Right hindlimb (tissue), 1 donor: ENCODE measurements at regions not wholly inside any gene's neighbourhood (a gene's known extent, or its start where the extent isn't known, plus 50 kb on each side); places are given as distances from the start of the nearest gene placed in this dataset.

Source experiments
- DNase-seq: peaks from one replicate; pipeline ENCODE4 v3.0.0-alpha.2; 2018

DNA sequence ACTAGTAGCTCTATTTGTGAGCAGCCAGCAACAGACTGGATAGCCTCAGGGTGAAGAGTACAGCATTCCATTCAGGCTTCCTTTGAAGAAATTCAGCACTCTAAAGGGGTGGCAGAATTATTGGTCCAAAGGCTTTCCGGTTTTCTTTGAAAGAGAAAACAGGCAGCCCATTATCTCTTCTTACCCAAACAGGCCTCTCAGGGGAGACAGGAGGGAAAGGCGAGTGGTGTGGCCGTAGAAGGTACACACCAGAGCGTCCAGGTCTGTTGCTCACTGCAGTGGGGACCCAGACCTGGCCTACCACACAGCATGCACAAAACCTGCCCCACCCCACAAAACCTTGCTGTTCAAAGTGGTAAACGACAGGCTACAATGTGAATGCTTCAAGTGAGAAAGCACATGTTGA, 83.3 kb downstream of the ZNF608 start:
- DNase-seq, result no peak

DNA sequence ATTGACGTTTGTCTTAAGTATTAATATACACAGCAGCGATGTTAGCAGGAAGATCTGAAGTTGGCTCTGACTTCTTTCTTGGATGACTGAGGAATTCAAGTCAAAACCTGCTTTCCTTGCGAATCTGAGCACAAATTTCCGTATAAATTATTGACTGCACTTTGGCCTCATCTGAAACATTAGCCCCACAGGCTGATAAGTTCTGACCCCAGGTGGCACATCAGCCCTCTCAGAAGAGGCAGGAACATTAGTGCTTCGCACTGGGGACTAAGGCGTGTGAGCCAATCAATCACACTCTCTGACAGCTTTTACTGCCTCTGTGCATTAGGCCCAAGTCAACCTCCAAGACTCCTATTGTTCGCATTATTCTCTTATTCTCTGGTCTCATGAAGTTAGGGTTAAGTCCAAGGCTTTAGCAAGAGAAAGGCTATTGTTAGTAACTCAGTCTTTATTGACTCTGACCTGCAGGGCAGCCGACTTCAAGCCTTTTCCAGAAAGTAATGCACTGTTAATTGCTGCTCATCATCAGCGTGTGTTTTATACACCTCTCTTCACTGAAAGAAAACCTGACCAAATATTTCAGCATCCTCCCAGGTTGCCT, 84.2 kb downstream of the ZNF608 start:
- no peak for DNase-seq

GRCh38 chr5:124661317-124662141, 84.9 kb downstream of the ZNF608 start:
- no peak for DNase-seq

- no peak for DNase-seq
Measured at GRCh38 chr5:124660229-124661093, 86.0 kb downstream of the ZNF608 start.

DNA sequence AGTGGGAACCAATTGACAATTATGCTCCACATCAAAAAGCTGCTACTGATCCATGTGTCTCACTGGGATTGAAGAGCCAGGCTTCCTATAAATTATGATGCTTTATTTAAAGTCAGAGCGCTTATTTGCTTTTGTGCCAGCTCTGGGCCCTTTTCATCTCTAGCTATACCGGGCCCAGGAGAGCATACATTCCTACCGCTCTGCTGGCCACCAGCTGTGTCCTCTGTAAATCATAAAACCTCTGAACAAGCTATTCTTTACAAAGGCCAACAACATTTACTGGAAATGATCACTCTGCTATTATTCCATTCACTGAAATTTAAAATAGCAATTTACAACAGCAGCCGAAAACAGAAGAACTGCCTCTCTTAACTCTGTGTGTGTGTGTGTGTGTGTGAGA, 86.6 kb downstream of the ZNF608 start:
- peak; percentile 48 for DNase-seq

- no peak for DNase-seq
Measured at GRCh38 chr5:124658867-124659557, 87.4 kb downstream of the ZNF608 start.

GRCh38 chr5:124655921-124656511, 90.4 kb downstream of the ZNF608 start:
- peak; percentile 44 for DNase-seq

DNA sequence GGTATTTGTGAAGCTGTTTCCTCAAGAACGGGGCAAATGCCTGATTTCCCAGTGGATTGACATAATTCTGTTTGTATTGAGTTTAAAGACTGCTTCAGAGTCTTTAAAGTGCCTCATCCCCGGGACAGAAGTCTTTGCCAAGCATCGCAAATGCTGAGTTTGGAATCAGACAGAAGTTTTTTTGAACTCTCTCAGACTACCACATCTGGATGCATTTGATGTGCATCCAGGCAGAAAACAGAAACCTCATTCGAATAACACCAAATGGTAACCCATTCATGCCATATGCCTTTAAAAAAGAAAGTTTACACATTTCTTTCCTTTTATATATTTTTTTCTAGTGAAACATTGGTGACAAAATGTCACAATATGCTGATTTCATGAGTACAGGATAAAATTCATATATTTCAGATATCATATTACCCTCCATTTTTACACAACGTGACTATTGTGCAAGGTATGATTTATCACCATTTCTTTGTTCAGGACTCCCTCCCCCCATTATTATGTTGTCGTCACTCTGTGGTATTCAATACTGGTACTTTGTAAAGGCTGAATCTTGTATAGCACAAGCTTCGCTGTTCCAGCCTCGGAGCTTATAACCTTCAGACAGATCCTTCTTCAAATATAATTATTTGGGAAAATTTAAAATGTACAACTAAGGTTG, 91.1 kb downstream of the ZNF608 start:
- peak; percentile 70 for DNase-seq

- DNase-seq, result peak; percentile 30
Measured at GRCh38 chr5:124654418-124654817, 92.0 kb downstream of the ZNF608 start.

DNA sequence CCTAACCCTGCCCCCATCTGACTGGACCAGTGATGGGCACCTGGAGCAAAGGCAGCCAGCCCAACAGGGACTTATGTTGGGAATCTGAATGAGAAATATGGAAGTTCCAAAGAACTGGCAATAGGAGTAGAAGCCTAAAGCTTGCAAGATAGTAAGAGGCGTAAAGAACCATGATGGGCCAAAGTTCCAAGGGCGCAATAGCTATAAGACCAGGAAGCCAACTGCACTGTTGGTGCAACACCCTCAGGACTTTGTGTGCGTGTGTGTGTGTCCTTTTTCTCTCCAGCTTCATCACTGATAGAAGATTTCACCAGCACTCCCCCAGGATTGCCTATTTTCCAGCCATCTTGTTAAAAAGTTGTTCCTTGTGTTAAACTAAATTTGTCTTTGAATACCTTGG, 92.8 kb downstream of the ZNF608 start:
- no peak for DNase-seq

- no peak for DNase-seq
Measured at GRCh38 chr5:124652892-124653441, 93.5 kb downstream of the ZNF608 start.

DNA sequence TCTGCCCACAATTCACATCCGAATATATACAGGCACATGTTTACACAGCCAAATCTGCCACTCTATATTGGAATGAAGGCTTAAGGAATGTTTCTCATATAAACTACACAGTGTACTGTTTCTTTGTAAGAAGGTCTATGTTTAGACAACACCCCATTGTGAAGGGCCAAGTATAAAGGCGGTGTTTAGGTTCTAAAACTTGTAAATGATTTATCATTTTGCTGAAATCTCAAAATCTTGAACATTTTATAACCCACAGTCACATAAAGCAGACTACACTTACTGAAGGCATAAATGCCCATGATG, 94.0 kb downstream of the ZNF608 start:
- DNase-seq, result no peak

GRCh38 chr5:124651663-124652513, 94.6 kb downstream of the ZNF608 start:
- DNase-seq, result peak; percentile 94

DNA sequence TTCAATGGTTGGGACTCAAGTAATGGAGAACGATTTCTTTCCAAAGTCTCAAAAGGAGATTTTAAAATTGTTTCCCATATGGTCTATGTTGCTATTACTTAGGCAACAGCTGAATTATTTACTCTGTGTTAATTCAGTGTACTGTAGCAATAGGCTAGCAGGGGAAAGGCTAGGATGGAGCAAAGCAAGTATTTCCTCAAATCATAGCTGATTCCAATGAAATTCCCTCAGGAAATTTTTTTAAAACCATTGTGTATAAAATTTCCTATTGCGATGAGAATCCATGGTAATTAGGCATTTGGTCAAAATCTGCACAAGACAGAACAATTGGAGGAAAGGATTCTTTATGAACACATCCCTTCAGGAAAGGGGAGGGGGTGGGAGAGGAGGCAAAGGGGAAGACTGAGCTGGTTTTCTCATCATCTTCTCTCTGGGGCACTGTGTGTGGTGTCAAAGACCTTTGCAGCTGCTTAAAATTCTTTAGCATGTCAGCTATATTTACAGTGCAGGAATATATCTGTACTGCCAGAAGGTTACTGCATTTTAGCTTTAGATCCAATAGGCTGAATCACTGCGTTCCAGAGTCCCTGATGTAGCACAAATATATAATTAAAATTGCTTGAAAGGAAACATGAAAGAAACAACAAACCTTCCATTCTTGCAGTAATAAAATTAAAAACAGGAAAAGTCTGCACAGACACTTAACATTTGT, 95.3 kb downstream of the ZNF608 start:
- DNase-seq, result peak; percentile 88

- no peak for DNase-seq
Measured at GRCh38 chr5:124650147-124650561, 96.3 kb downstream of the ZNF608 start.

- peak; percentile 79 for DNase-seq
Measured at GRCh38 chr5:124649491-124650146, 96.8 kb downstream of the ZNF608 start.

GRCh38 chr5:124648902-124649467, 97.5 kb downstream of the ZNF608 start:
- no peak for DNase-seq

DNA sequence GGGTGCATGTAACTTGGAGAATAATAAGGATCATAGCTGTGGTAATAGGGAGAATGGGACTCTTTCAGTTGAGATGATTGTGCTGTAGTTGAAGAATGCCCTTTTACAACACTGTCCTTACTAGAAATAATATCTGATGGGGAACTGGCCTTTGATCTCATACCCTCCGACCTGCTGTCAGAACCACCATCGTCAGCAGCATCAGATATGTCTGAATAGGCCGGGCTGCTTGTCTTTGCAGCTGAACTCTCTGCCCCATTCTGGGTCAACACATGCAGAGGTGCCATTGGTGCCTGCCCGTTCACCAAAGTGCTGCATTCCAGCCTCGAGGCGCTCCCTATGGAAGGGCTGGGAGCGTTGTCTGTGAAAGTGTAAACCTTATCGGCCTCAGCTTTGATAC, 99.1 kb downstream of the ZNF608 start:
- DNase-seq, result no peak

DNA sequence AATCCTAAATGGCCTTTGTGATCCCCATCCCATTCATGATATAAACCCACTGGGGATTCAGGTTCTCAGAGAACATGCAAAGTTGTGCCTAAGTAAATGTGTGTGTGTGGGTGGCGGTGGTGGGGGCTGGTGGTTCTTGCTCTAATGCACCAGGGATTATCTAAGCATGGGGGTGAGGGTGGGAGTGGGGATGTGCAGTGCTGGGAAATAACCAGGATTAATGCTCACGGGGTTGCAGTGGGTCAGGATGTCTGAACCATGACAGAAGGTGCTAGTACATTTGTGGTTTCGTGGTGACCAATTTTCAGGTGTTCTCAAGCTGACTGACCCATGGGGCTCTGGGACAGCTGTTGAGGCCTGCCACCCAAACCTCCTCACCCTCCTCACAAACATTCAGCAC, 101.0 kb downstream of the ZNF608 start:
- no peak for DNase-seq
